AG20443 (cell line): ENCODE measurements at regions not wholly inside any gene's neighbourhood (a gene's known extent, or its start where the extent isn't known, plus 50 kb on each side); places are given as distances from the start of the nearest gene placed in this dataset.

Experiments
- DNase-seq: peaks from one replicate; pipeline ENCODE4 v3.0.0; 2012; ENCODE audit warnings: low spot score, mixed read lengths

- DNase-seq, result no peak
Measured at GRCh38 chr6:9606435-9607134, 808.3 kb downstream of the TFAP2A start.

- no peak for DNase-seq
Measured at GRCh38 chr6:9594746-9595145, 820.1 kb downstream of the TFAP2A start.

GRCh38 chr6:9593554-9593953, 821.3 kb downstream of the TFAP2A start:
- DNase-seq, result no peak

- no peak for DNase-seq
Measured at GRCh38 chr6:9583753-9584352, 831.0 kb downstream of the TFAP2A start.

- DNase-seq, result no peak
Measured at GRCh38 chr6:9581155-9581554, 833.7 kb downstream of the TFAP2A start.

- no peak for DNase-seq
Measured at GRCh38 chr6:9576521-9576920, 838.4 kb downstream of the TFAP2A start.

- DNase-seq, result no peak
Measured at GRCh38 chr6:9566096-9566495, 848.8 kb downstream of the TFAP2A start.

GRCh38 chr6:9564021-9564420, 850.9 kb downstream of the TFAP2A start:
- DNase-seq, result peak; percentile 15

- DNase-seq, result no peak
Measured at GRCh38 chr6:9563568-9563967, 851.3 kb downstream of the TFAP2A start.

- no peak for DNase-seq
Measured at GRCh38 chr6:9554806-9555205, 860.1 kb downstream of the TFAP2A start.

- DNase-seq, result no peak
Measured at GRCh38 chr6:9554323-9554722, 860.6 kb downstream of the TFAP2A start.

- no peak for DNase-seq
Measured at GRCh38 chr6:9553002-9553401, 861.9 kb downstream of the TFAP2A start.

GRCh38 chr6:9543649-9544048, 871.2 kb downstream of the TFAP2A start:
- DNase-seq, result no peak

GRCh38 chr6:9540534-9541126, 874.2 kb downstream of the TFAP2A start:
- peak; percentile 53 for DNase-seq

- DNase-seq, result peak; percentile 25
Measured at GRCh38 chr6:9540126-9540525, 874.7 kb downstream of the TFAP2A start.

GRCh38 chr6:9539231-9539755, 875.6 kb downstream of the TFAP2A start:
- no peak for DNase-seq

GRCh38 chr6:9537381-9537780, 877.5 kb downstream of the TFAP2A start:
- peak; percentile 38 for DNase-seq

GRCh38 chr6:9535106-9535505, 879.8 kb downstream of the TFAP2A start:
- no peak for DNase-seq

- DNase-seq, result peak; percentile 12
Measured at GRCh38 chr6:9532621-9533557, 882.0 kb downstream of the TFAP2A start.

- no peak for DNase-seq
Measured at GRCh38 chr6:9527679-9528286, 887.1 kb downstream of the TFAP2A start.

- DNase-seq, result peak; percentile 85
Measured at GRCh38 chr6:9523462-9523861, 891.4 kb downstream of the TFAP2A start.

- DNase-seq, result no peak
Measured at GRCh38 chr6:9522101-9522500, 892.8 kb downstream of the TFAP2A start.
